ENCODE measurements at regions not wholly inside any gene's neighbourhood (a gene's known extent, or its start where the extent isn't known, plus 50 kb on each side); places are given as distances from the start of the nearest gene placed in this dataset.
"Not testable (repeated sequence)": the region's sequence is repeated elsewhere in the genome, so short reads cannot be mapped to it uniquely, and the experiment has no call there.

- DNase-seq (ENCODE audit: low spot score): no peak
Observed at GRCh38 chr21:32884062-32884461, 112.5 kb upstream of the PAXBP1 start.

- DNase-seq (ENCODE audit: low spot score): no peak
Observed at GRCh38 chr21:32886339-32886738, 114.8 kb upstream of the PAXBP1 start.

- no peak for DNase-seq (ENCODE audit: low spot score)
Observed at GRCh38 chr21:32887026-32887425, 115.5 kb upstream of the PAXBP1 start.

GRCh38 chr21:32888971-32889370 is 117.4 kb upstream of the PAXBP1 start:
- no peak for DNase-seq (ENCODE audit: low spot score)

GRCh38 chr21:32889596-32889995 is 118.0 kb upstream of the PAXBP1 start:
- no peak for DNase-seq (ENCODE audit: low spot score)

GRCh38 chr21:32894321-32894720 is 122.8 kb upstream of the PAXBP1 start:
- DNase-seq (ENCODE audit: low spot score): no peak

- DNase-seq (ENCODE audit: low spot score): no peak
Observed at GRCh38 chr21:32900814-32901213, 124.9 kb upstream of the OLIG2 start.

- DNase-seq (ENCODE audit: low spot score): no peak
Observed at GRCh38 chr21:32907521-32907920, 118.2 kb upstream of the OLIG2 start.

- DNase-seq (ENCODE audit: low spot score): no peak
Observed at GRCh38 chr21:32908534-32908933, 117.2 kb upstream of the OLIG2 start.

- DNase-seq (ENCODE audit: low spot score): no peak
Observed at GRCh38 chr21:32909393-32909792, 116.3 kb upstream of the OLIG2 start.

GRCh38 chr21:32914424-32915039 is 111.2 kb upstream of the OLIG2 start:
- no peak for DNase-seq (ENCODE audit: low spot score)

GRCh38 chr21:32915099-32915498 is 110.6 kb upstream of the OLIG2 start:
- no peak for DNase-seq (ENCODE audit: low spot score)

- DNase-seq (ENCODE audit: low spot score): no peak
Observed at GRCh38 chr21:32916088-32916487, 109.6 kb upstream of the OLIG2 start.

- peak; percentile 20 for DNase-seq (ENCODE audit: low spot score)
Observed at GRCh38 chr21:32916522-32917099, 109.1 kb upstream of the OLIG2 start.

- DNase-seq (ENCODE audit: low spot score): no peak
Observed at GRCh38 chr21:32917362-32918135, 108.2 kb upstream of the OLIG2 start.

- DNase-seq (ENCODE audit: low spot score): no peak
Observed at GRCh38 chr21:32918478-32919120, 107.1 kb upstream of the OLIG2 start.

GRCh38 chr21:32920474-32920873 is 105.3 kb upstream of the OLIG2 start:
- DNase-seq (ENCODE audit: low spot score): no peak

- DNase-seq (ENCODE audit: low spot score): peak; percentile 25
Observed at GRCh38 chr21:32921632-32922230, 104.0 kb upstream of the OLIG2 start.

- no peak for DNase-seq (ENCODE audit: low spot score)
Observed at GRCh38 chr21:32925098-32925497, 100.6 kb upstream of the OLIG2 start.

GRCh38 chr21:32929633-32930038 is 96.1 kb upstream of the OLIG2 start:
- DNase-seq (ENCODE audit: low spot score): no peak

- no peak for DNase-seq (ENCODE audit: low spot score)
Observed at GRCh38 chr21:32930673-32931072, 95.1 kb upstream of the OLIG2 start.

- not testable (repeated sequence) for DNase-seq (ENCODE audit: low spot score)
Observed at GRCh38 chr21:32934068-32934467, 91.7 kb upstream of the OLIG2 start.
